Hepatocyte (in vitro differentiated cells): ENCODE measurements at regions not wholly inside any gene's neighbourhood (a gene's known extent, or its start where the extent isn't known, plus 50 kb on each side); places are given as distances from the start of the nearest gene placed in this dataset.
"Not testable (repeated sequence)": the region's sequence is repeated elsewhere in the genome, so short reads cannot be mapped to it uniquely, and the experiment has no call there.

Source experiments
- DNase-seq: peaks from one replicate; pipeline ENCODE4 v3.0.0-alpha.2; 2016; ENCODE audit warnings: low spot score
- H2AFZ ChIP-seq: fragments of 200-600 bp; sonication (generic); 2 replicates; pipeline ENCODE4 v1.6.0; 2016; ENCODE audit warnings: antibody characterized with exemption, mild to moderate bottlenecking
- H3K27ac ChIP-seq: fragments of 200-600 bp; sonication (generic); 2 replicates; pipeline ENCODE4 v1.5.1; 2016; ENCODE audit warnings: mild to moderate bottlenecking
- H3K27me3 ChIP-seq: fragments of 200-600 bp; sonication (generic); 2 replicates; pipeline ENCODE4 v1.6.1; 2016
- H3K36me3 ChIP-seq: fragments of 200-600 bp; sonication (generic); replicated peaks from 2 replicates; pipeline ENCODE4 v1.5.1; 2016; ENCODE audit warnings: low read depth; ENCODE audit not compliant: insufficient read depth
- H3K4me1 ChIP-seq: fragments of 200-600 bp; sonication (generic); 2 replicates; pipeline ENCODE4 v1.5.1; 2016; ENCODE audit warnings: mild to moderate bottlenecking, moderate library complexity; ENCODE audit not compliant: insufficient read depth
- H3K4me2 ChIP-seq: fragments of 200-600 bp; sonication (generic); 2 replicates; pipeline ENCODE4 v1.6.0; 2016
- H3K4me3 ChIP-seq: fragments of 200-600 bp; sonication (generic); 2 replicates; pipeline ENCODE4 v1.5.1; 2016; ENCODE audit warnings: mild to moderate bottlenecking
- H3K79me2 ChIP-seq: fragments of 200-600 bp; sonication (generic); 2 replicates; pipeline ENCODE4 v1.6.0; 2017; ENCODE audit warnings: mild to moderate bottlenecking
- H3K9me2 ChIP-seq: fragments of 200-600 bp; sonication (generic); replicated peaks from 2 replicates; pipeline ENCODE4 v1.6.0; 2017; ENCODE audit warnings: mild to moderate bottlenecking; ENCODE audit not compliant: insufficient read depth
- H3K9me3 ChIP-seq: fragments of 200-600 bp; sonication (generic); 2 replicates; pipeline ENCODE4 v1.5.1; 2016; ENCODE audit warnings: low read depth, mild to moderate bottlenecking
- H4K20me1 ChIP-seq: fragments of 200-600 bp; sonication (generic); 2 replicates; pipeline ENCODE4 v1.6.0; 2016; ENCODE audit warnings: mild to moderate bottlenecking; ENCODE audit not compliant: insufficient read depth, poor library complexity, severe bottlenecking
- EZH2 ChIP-seq: fragments of 200-600 bp; sonication (generic); IDR thresholded peaks from 2 replicates; pipeline ENCODE4 v1.6.1; 2016; ENCODE audit warnings: antibody characterized with exemption, mild to moderate bottlenecking, borderline replicate concordance
- EZH2phosphoT487 ChIP-seq: fragments of 200-600 bp; sonication (generic); IDR thresholded peaks from one replicate; pipeline ENCODE4 v1.6.1; 2018; ENCODE audit warnings: antibody characterized with exemption, mild to moderate bottlenecking, low read depth, moderate library complexity; ENCODE audit not compliant: unreplicated experiment, severe bottlenecking
- WGBS: methylation state at CpG from one replicate; pipeline ENCODE4 v1.1.6; 2016; ENCODE audit warnings: low lambda C conversion rate; ENCODE audit errors: missing lambda C conversion rate; 5-methylcytosine and 5-hydroxymethylcytosine counted together
- TF ChIP-seq, protein P1 (sequence below): fragments of 200-600 bp; sonication (generic); IDR thresholded peaks from 2 replicates; pipeline ENCODE4 v1.5.1; 2016; ENCODE audit warnings: antibody characterized with exemption, mild to moderate bottlenecking; ENCODE audit not compliant: poor library complexity

DNA sequence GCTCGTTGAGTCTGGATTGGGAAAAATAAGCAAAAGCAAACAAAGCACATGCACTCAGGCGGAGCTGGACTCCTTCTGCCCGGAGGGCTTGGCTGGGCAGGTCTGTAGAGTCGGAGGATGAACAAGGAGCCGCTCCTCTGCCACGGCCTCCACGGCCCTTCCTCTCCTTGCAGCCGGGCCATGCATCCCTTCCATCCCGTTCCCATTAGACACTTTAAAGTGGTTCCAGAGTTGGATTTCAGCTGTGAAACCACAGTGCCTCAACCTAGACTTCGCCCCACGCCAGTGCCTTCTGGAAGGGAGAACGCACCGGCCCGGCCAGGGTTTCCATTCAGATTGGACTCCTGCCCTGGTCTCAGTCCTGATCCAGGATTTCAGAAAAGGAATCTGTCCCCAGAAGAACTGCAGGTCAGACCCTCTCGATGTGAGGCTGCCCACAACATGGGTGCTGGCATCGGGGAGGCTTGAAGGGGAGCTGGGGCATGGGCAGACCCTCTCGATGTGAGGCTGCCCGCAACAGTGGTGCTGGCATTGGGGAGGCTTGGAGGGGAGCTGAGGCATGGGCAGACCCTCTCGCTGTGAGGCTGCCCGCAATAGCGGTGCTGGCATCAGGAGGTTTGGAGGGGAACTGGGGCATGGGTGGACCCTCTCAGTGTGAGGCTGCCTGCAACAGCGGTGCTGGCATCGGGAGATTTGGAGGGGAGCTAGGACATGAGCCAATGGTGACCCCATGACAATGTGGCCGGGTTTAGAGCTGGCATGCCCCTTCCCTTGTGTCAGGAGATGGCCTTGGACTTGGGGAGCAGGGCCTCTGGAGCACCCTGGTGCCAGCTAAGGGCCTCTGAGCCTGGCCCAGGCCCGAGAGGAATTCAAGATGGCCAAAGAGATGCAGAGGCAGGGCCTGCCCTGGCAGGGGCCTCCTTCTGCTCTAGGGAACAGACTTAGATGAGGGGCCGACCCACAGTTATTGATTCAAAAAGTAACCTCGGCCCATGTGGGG lies 304.5 kb downstream of the NDUFA10 start:
- DNase-seq = no peak
- TF ChIP-seq EZH2phosphoT487 (no peak), EZH2 (no peak)
- TF ChIP-seq, protein P1, sequence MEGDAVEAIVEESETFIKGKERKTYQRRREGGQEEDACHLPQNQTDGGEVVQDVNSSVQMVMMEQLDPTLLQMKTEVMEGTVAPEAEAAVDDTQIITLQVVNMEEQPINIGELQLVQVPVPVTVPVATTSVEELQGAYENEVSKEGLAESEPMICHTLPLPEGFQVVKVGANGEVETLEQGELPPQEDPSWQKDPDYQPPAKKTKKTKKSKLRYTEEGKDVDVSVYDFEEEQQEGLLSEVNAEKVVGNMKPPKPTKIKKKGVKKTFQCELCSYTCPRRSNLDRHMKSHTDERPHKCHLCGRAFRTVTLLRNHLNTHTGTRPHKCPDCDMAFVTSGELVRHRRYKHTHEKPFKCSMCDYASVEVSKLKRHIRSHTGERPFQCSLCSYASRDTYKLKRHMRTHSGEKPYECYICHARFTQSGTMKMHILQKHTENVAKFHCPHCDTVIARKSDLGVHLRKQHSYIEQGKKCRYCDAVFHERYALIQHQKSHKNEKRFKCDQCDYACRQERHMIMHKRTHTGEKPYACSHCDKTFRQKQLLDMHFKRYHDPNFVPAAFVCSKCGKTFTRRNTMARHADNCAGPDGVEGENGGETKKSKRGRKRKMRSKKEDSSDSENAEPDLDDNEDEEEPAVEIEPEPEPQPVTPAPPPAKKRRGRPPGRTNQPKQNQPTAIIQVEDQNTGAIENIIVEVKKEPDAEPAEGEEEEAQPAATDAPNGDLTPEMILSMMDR = no peak
- no peaks in the 10 kb centered on the region for H3K36me3 ChIP-seq
- no peak overlapping the region for H2AFZ ChIP-seq
- no peaks in the 10 kb centered on the region for H3K27me3 ChIP-seq
- H3K4me1 ChIP-seq = peaks cover 13% of the 10 kb centered on the region
- no peak overlapping the region for H3K27ac ChIP-seq
- no peaks in the 10 kb centered on the region for H3K9me3 ChIP-seq
- H4K20me1 ChIP-seq = no peaks in the 10 kb centered on the region
- H3K4me3 ChIP-seq = no peak overlapping the region
- H3K79me2 ChIP-seq = no peaks in the 10 kb centered on the region
- no peaks in the 10 kb centered on the region for H3K9me2 ChIP-seq
- 90% methylated on average over 27 of the region's 27 CpGs for WGBS
- no peak overlapping the region for H3K4me2 ChIP-seq

DNA sequence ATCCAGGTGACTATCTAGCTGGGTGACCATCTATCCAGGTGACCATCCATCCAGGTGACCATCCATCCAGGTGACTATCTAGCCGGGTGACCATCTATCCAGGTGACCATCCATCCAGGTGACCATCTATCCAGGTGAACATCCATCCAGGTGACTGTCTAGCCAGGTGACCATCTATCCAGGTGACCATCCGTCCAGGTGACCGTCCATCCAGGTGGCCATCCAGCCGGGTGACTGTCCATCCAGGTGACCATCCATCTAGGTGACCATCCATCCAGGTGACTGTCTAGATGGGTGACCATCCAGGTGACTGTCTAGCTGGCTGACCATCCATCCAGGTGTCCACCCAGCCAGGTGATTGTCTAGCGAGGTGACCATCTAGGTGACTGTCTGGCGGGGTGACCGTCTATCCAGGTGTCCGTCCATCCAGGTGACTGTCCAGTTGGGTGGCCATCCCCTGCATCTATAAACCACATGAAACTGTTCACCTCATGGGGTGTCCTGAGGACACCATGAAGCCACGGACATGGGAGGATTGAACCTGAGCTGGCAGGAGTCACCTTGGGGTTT lies 305.3 kb downstream of the NDUFA10 start:
- Histone ChIP-seq H3K79me2 (no peaks in the 10 kb centered on the region), H3K4me1 (peaks cover 13% of the 10 kb centered on the region), H3K27ac (no peak overlapping the region), H3K9me3 (no peaks in the 10 kb centered on the region), H2AFZ (no peak overlapping the region), H4K20me1 (no peaks in the 10 kb centered on the region), H3K36me3 (no peaks in the 10 kb centered on the region), H3K4me2 (no peak overlapping the region), H3K4me3 (no peak overlapping the region), H3K9me2 (no peaks in the 10 kb centered on the region), H3K27me3 (no peaks in the 10 kb centered on the region)
- no peak for DNase-seq
- no peak for TF ChIP-seq EZH2
- TF ChIP-seq, protein P1 = no peak
- no peak for TF ChIP-seq EZH2phosphoT487
- 83% methylated on average over 9 of the region's 9 CpGs for WGBS

DNA sequence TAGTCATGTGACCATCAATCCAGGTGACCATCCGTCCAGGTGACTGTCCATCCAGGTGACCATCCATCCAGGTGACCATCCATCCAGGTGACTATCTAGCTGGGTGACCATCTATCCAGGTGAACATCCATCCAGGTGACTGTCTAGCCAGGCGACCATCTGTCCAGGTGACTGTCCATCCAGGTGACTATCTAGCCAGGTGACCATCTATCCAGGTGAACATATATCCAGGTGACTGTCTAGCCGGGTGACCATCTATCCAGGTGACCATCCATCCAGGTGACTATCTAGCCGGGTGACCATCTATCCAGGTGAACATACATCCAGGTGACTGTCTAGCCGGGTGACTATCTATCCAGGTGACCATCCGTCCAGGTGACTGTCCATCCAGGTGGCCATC lies 306.2 kb downstream of the NDUFA10 start:
- not testable (repeated sequence) for H3K4me3 ChIP-seq, H3K27ac ChIP-seq, H3K9me3 ChIP-seq, H3K36me3 ChIP-seq, H4K20me1 ChIP-seq, H3K79me2 ChIP-seq, H2AFZ ChIP-seq, DNase-seq, H3K9me2 ChIP-seq, H3K27me3 ChIP-seq, H3K4me2 ChIP-seq
- peaks cover 13% of the 10 kb centered on the region for H3K4me1 ChIP-seq
- 90% methylated on average over 6 of the region's 6 CpGs for WGBS

DNA sequence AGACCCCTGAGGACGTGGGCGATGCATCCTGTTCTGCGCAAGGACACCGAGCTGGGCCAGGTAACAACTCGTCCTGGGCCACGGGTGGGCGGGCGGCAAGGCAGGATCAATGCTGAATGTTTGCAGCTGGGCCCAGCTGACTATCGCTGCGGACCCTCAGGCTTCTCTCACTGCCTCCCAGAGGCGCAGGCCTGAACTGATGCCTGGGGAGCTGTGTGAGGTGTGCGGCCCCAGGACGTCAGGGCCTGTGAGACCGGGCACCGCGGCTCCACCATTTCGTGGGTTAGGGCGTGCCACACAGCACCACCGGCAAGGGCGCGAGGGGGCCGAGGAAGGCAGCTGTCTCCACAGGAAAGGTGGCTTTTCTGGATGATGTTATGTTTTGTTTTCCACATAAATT lies 307.4 kb downstream of the NDUFA10 start:
- 86% methylated on average over 22 of the region's 22 CpGs for WGBS
- Histone ChIP-seq H2AFZ (no peak overlapping the region), H3K27ac (no peak overlapping the region), H3K36me3 (no peaks in the 10 kb centered on the region), H3K4me2 (no peak overlapping the region), H3K79me2 (no peaks in the 10 kb centered on the region), H3K9me2 (no peaks in the 10 kb centered on the region), H3K9me3 (no peaks in the 10 kb centered on the region), H3K4me3 (no peak overlapping the region), H3K27me3 (no peaks in the 10 kb centered on the region), H3K4me1 (peaks cover 13% of the 10 kb centered on the region), H4K20me1 (no peaks in the 10 kb centered on the region)
- TF ChIP-seq, protein P1 = no peak
- TF ChIP-seq EZH2phosphoT487 = no peak
- TF ChIP-seq EZH2 = no peak
- no peak for DNase-seq
